OCI-LY1 (cell line): ENCODE measurements at regions not wholly inside any gene's neighbourhood (a gene's known extent, or its start where the extent isn't known, plus 50 kb on each side); places are given as distances from the start of the nearest gene placed in this dataset.

Source experiments
- H2AFZ ChIP-seq: fragments of 200-600 bp; sonication (generic), shearing (Covaris generic); 2 replicates; pipeline ENCODE4 v1.6.0; 2014; ENCODE audit warnings: antibody characterized with exemption, mild to moderate bottlenecking, low read length
- H3F3A ChIP-seq: fragments of 200-600 bp; sonication (generic), shearing (Covaris generic); 2 replicates; pipeline ENCODE4 v1.6.0; 2014; ENCODE audit warnings: mild to moderate bottlenecking, antibody characterized with exemption, low read length, moderate library complexity; ENCODE audit not compliant: insufficient read depth
- H3K27ac ChIP-seq: fragments of 200-600 bp; sonication (generic); 2 replicates; pipeline ENCODE4 v1.5.1; 2014; ENCODE audit warnings: low read length, mixed run types, mild to moderate bottlenecking, low read depth; ENCODE audit not compliant: poor library complexity, severe bottlenecking
- H3K27me3 ChIP-seq: fragments of 200-600 bp; sonication (generic); 2 replicates; pipeline ENCODE4 v1.6.0; 2014; ENCODE audit warnings: antibody characterized with exemption, mild to moderate bottlenecking, low read length, moderate library complexity; ENCODE audit not compliant: insufficient read depth
- H3K36me3 ChIP-seq: fragments of 200-600 bp; sonication (generic); 2 replicates; pipeline ENCODE4 v1.6.1; 2014; ENCODE audit warnings: mild to moderate bottlenecking, antibody characterized with exemption, low read length, moderate library complexity, mixed read lengths; ENCODE audit not compliant: insufficient read depth
- H3K4me1 ChIP-seq: fragments of 200-600 bp; sonication (generic); 2 replicates; pipeline ENCODE4 v1.5.1; 2014; ENCODE audit warnings: mild to moderate bottlenecking, low read length, moderate library complexity; ENCODE audit not compliant: insufficient read depth, severe bottlenecking
- H3K4me2 ChIP-seq: fragments of 200-600 bp; sonication (generic), shearing (Covaris generic); 2 replicates; pipeline ENCODE4 v1.6.1; 2014; ENCODE audit warnings: low read length
- H3K4me3 ChIP-seq: fragments of 200-600 bp; sonication (generic); 2 replicates; pipeline ENCODE4 v1.5.1; 2014; ENCODE audit warnings: low read length, low read depth, mild to moderate bottlenecking, mixed read lengths; ENCODE audit not compliant: poor library complexity, severe bottlenecking
- H3K79me2 ChIP-seq: fragments of 200-600 bp; shearing (Covaris generic); 2 replicates; pipeline ENCODE4 v1.6.1; 2016; ENCODE audit warnings: mixed run types, low read length, mixed read lengths; ENCODE audit not compliant: insufficient read depth
- H3K9ac ChIP-seq: fragments of 200-600 bp; sonication (generic), shearing (Covaris generic); 2 replicates; pipeline ENCODE4 v1.6.1; 2014; ENCODE audit warnings: mild to moderate bottlenecking, low read length, mixed read lengths
- H3K9me2 ChIP-seq: fragments of 200-600 bp; sonication (generic), shearing (Covaris generic); 2 replicates; pipeline ENCODE4 v1.6.1; 2014; ENCODE audit warnings: low read depth, mild to moderate bottlenecking, low read length, mixed read lengths
- H3K9me3 ChIP-seq: fragments of 200-600 bp; shearing (Covaris generic); 2 replicates; pipeline ENCODE4 v1.6.1; 2014; ENCODE audit warnings: low read length, mixed read lengths
- H4K20me1 ChIP-seq: fragments of 200-600 bp; sonication (generic), shearing (Covaris generic); 2 replicates; pipeline ENCODE4 v1.6.0; 2016; ENCODE audit warnings: mild to moderate bottlenecking, low read length; ENCODE audit not compliant: insufficient read depth
- CTCF ChIP-seq: fragments of 200-600 bp; sonication (generic), shearing (Covaris generic); IDR thresholded peaks from 2 replicates; pipeline ENCODE4 v1.5.1; 2017; ENCODE audit warnings: mild to moderate bottlenecking, antibody characterized with exemption, low read length, moderate library complexity, mixed read lengths
- EZH2 ChIP-seq: fragments of 200-600 bp; sonication (generic), shearing (Covaris generic); IDR thresholded peaks from 2 replicates; pipeline ENCODE4 v1.8.0; 2017; ENCODE audit warnings: borderline replicate concordance, mixed run types, mild to moderate bottlenecking, antibody characterized with exemption, low read length, moderate library complexity, mixed read lengths

- no peak overlapping the region for H3K9ac ChIP-seq
- no peaks in the 10 kb centered on the region for H3F3A ChIP-seq
- H3K79me2 ChIP-seq: no peaks in the 10 kb centered on the region
- no peaks in the 10 kb centered on the region for H3K36me3 ChIP-seq
- no peaks in the 10 kb centered on the region for H3K4me1 ChIP-seq
- no peaks in the 10 kb centered on the region for H3K9me3 ChIP-seq
- no peaks in the 10 kb centered on the region for H4K20me1 ChIP-seq
- no peak overlapping the region for H3K27ac ChIP-seq
- no peak overlapping the region for H3K4me2 ChIP-seq
- H2AFZ ChIP-seq: no peak overlapping the region
- H3K9me2 ChIP-seq: no peaks in the 10 kb centered on the region
- no peaks in the 10 kb centered on the region for H3K27me3 ChIP-seq
- no peak overlapping the region for H3K4me3 ChIP-seq
- TF ChIP-seq CTCF: no peak
- TF ChIP-seq EZH2: no peak
Measured at GRCh38 chr1:198391393-198392020, 149.0 kb downstream of the ATP6V1G3 start.

- no peak overlapping the region for H3K27ac ChIP-seq
- H3K9me2 ChIP-seq: no peaks in the 10 kb centered on the region
- no peaks in the 10 kb centered on the region for H3K79me2 ChIP-seq
- H3K36me3 ChIP-seq: no peaks in the 10 kb centered on the region
- TF ChIP-seq CTCF (no peak), EZH2 (no peak)
- H3K9ac ChIP-seq: no peak overlapping the region
- H2AFZ ChIP-seq: no peak overlapping the region
- H3K4me2 ChIP-seq: no peak overlapping the region
- H3K4me1 ChIP-seq: no peaks in the 10 kb centered on the region
- H3K27me3 ChIP-seq: no peaks in the 10 kb centered on the region; the same call in 1 of the 2 replicates
- H3K9me3 ChIP-seq: no peaks in the 10 kb centered on the region
- H3F3A ChIP-seq: no peaks in the 10 kb centered on the region
- H3K4me3 ChIP-seq: no peak overlapping the region
- no peaks in the 10 kb centered on the region for H4K20me1 ChIP-seq
Measured at GRCh38 chr1:198387587-198387986, 152.9 kb downstream of the ATP6V1G3 start.

DNA sequence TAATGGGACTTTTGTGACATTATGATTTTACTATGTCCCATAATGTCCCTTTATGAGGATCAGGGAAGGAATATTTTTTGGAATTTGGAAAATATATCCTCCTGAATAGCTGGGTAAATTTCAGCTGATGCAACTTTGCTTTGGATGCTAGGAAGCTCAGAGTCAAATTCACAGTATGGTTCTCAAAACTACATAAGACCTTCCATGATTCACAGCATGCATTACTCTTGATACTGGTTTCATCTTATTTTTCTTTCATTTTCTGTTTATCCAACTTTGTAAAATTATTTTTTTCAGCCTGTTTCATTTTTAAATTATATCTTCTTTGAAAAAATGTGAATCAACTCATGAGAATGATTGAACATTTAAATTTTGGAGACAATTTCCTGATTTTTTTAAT is 160.2 kb downstream of the ATP6V1G3 start:
- H3F3A ChIP-seq: no peaks in the 10 kb centered on the region
- no peaks in the 10 kb centered on the region for H3K4me1 ChIP-seq
- no peaks in the 10 kb centered on the region for H3K36me3 ChIP-seq
- H3K4me2 ChIP-seq: no peak overlapping the region
- no peaks in the 10 kb centered on the region for H3K9me3 ChIP-seq
- H2AFZ ChIP-seq: no peak overlapping the region
- no peak for TF ChIP-seq CTCF
- no peak for TF ChIP-seq EZH2
- H4K20me1 ChIP-seq: no peaks in the 10 kb centered on the region
- H3K9ac ChIP-seq: no peak overlapping the region
- H3K4me3 ChIP-seq: no peak overlapping the region
- H3K27me3 ChIP-seq: peaks cover 7% of the 10 kb centered on the region
- no peaks in the 10 kb centered on the region for H3K9me2 ChIP-seq
- H3K79me2 ChIP-seq: no peaks in the 10 kb centered on the region
- H3K27ac ChIP-seq: no peak overlapping the region
